HG02610 (cell line): ENCODE measurements at regions not wholly inside any gene's neighbourhood (a gene's known extent, or its start where the extent isn't known, plus 50 kb on each side); places are given as distances from the start of the nearest gene placed in this dataset.

Source experiments
- ATAC-seq: cut with Tn5 transposase; IDR thresholded peaks from one replicate; pipeline ENCODE4 v1.9.1; 2021; ENCODE audit warnings: mild to moderate bottlenecking, moderate library complexity; ENCODE audit not compliant: unreplicated experiment

GRCh38 chr2:144333143-144333555 is 186.8 kb downstream of the ZEB2 start:
- no peak for ATAC-seq

DNA sequence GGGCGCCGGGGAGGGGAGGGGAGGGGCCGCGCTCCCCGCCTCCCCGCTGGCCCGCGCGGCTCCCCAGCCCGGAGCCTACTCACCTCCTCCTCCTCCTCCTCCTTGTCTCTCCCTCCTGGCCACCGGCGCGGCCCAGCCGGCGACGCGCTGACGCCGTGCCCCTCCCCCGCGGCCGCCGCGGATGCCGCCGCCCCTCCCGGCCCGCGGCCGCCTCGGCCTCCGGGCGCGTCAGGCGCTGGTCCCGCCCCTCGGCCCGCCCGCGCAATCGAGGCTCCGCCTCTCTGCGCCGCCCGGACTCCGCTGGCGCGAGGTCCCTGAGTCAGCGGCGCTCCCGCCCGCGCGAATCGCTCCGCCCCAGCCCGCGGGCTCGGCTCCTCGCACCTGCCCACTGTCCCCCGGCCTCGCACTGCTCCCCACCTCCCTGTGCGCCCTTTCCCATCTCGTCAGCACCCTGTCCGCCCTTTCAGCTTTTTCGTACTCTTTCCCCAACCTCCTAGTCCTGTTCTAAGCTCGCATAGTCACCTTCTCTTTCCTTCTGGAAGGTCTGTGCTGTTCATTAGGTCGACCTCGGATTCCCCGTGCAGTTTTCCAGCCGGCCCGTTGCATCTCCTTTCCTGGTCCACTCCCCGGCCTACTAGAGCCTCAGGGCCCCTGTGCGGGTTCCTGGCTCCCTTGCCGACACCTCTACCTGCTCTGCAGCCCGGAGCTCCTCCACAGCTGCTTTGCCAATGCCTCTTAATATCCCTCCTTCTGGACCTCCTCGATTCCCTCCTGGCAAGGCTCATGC is 187.4 kb downstream of the ZEB2 start:
- peak; percentile 95 for ATAC-seq

- ATAC-seq: peak; percentile 78
Measured at GRCh38 chr2:144331674-144332355, 188.1 kb downstream of the ZEB2 start.

- ATAC-seq: no peak
Measured at GRCh38 chr2:144330951-144331673, 188.8 kb downstream of the ZEB2 start.

- ATAC-seq: no peak
Measured at GRCh38 chr2:144329472-144329871, 190.4 kb downstream of the ZEB2 start.

GRCh38 chr2:144328938-144329337 is 191.0 kb downstream of the ZEB2 start:
- ATAC-seq: no peak

GRCh38 chr2:144326825-144327224 is 193.1 kb downstream of the ZEB2 start:
- no peak for ATAC-seq

DNA sequence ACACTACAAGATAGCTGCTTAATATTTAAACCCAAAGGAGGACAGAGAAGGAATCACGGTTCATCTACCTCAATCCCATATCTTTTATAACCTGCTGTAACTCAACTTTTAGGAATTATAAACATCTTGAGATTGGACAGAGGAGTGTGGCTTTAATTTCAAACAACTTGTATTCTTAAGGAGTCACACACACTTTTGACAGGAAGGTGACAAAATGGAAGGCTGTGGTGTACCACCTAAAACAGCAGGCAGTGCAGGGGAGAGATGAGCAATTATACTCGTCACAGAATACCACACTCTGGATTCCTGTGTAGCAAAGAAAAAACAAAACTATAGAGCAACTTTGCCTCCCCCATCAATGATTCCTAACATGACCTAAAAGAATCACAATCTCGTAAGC is 194.8 kb downstream of the ZEB2 start:
- peak; percentile 68 for ATAC-seq

- ATAC-seq: peak; percentile 63
Measured at GRCh38 chr2:144324446-144325045, 195.4 kb downstream of the ZEB2 start.

DNA sequence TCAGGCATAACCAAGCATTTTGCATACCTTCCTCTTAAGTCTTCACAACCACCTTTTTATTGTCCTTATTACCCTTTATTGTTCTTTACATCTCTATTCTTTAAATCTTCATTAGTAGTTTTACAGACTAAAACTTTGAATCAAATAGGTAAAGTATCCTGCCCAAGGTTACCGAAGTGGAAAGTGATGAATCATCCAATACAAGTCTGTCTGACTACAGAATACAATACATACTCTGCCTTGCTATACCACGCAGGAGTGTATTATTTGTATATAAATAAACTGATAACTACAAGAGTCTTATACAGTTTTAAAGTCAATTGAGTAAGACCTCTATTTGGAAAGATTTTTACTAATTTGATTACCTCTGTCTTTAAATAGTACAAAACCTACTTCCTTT is 196.0 kb downstream of the ZEB2 start:
- ATAC-seq: peak; percentile 47

DNA sequence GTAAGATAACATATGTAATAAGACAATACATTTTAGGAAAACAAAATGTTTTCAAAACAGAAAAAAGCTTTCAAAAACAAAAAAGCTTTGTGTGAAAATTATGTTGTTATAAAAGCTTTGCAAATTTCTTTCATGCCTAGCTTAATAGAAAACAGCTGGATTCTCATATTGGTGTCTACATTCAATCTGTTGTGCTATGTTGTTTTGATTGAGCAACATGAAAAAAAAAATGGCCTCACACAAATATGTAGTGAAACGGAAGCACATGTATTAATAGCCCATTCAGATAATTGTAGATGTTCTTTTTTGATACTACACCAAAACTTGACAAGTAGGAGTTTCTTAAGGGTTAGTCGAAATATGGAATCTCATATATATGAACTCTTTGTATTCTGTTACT is 197.5 kb downstream of the ZEB2 start:
- no peak for ATAC-seq

- peak; percentile 37 for ATAC-seq
Measured at GRCh38 chr2:144320491-144320890, 199.4 kb downstream of the ZEB2 start.

DNA sequence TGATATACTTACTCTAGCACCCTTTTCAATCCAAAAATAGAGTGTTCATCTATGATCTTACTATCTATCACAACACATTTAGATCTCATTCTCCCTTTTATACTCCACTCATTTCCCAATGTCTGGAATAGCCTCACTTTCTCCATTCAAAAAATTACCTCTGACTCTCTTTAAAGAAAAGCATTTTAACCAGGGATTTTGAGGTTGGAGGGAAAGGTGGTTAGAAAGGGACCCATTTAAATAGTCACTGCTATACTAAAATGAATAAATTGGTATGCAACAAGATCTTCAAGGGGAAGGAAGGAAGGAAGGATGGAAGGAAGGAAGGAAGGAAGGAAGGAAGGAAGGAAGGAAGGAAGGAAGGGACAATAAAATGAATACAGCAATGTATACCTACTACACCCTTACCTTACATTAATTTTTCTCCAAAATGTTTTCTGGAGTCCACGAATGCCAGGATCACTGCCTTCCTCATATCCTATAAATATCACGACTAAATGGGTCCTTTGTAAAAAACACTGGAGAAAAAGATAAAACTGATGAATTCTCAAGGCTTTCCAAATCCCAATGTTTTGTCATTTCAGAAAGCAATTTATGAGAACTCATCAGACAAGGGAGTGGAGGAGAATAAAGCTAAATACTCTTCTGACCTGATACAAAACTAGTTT is 202.7 kb downstream of the ZEB2 start:
- no peak for ATAC-seq

DNA sequence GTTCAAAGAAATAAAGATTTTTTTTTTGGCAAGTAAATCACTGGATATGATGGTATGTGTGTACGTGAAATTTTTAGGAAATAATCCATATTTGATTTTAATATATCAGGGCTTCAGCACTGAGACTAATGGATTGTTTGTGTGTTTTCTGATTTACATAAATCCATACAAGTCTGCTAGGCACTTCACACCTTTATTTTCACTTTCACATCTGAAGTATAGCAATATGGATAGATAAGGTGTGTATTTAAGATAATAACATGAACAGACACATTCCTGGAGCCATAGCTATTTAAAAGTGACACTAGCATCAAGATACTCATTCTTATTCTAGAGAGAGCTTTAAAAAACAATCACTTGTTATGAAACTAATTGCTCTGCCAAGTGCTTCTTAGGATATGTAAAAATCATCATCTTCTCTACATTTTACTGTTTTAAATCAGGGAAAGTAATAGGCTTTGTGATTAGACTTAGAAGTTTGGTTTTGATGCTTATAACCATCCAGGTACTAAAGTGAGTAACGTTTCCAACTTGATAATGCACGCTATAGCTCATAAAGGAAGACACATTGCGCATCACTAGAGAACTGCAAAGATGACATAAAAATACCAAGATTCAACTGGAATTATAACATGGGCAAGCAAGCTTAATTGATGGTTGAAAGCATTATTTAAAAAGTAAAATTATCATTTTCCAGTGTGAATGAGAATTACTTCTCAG is 208.9 kb downstream of the ZEB2 start:
- no peak for ATAC-seq

- no peak for ATAC-seq
Measured at GRCh38 chr2:144310484-144310883, 209.4 kb downstream of the ZEB2 start.

- no peak for ATAC-seq
Measured at GRCh38 chr2:144307711-144308110, 212.2 kb downstream of the ZEB2 start.

DNA sequence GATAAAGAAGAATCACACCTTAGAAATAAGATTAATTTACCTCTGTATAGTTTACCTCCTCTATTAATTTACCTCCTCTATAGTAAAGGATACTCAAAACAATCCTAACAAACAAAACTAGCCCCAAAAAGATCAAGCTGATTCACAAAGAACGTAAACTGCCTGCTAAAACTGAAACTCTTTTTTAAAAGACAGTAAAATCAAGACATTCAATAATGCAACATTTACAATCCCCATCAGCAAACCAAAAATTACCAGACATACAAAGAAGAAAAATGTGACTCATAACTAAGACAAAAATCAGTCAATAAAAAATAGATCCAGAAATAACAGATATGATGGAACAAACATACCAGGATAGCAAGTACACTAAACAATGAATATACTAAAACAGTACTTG is 215.7 kb downstream of the ZEB2 start:
- no peak for ATAC-seq

- ATAC-seq: no peak
Measured at GRCh38 chr2:144300632-144301031, 219.3 kb downstream of the ZEB2 start.

DNA sequence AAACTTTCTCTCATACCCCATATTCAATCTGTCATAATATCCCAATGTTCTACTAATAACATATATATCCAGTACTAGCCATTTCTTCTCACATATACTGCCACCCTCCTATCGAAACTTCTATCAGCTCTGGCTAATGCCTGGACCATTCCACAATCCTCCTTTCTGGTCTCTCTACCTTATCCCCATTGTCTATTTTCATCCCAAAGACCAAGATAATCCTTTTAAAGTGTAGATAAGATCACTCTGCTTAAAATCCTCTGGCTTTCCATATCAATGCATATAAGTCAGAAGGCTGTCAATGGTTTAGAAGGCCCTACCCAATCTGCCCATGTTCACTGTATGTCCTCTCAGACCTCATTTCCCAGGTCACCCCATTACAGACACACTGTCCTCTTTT is 229.6 kb downstream of the ZEB2 start:
- ATAC-seq: no peak

- ATAC-seq: no peak
Measured at GRCh38 chr2:144288438-144288837, 231.5 kb downstream of the ZEB2 start.
